CD4-positive, CD25-positive, alpha-beta regulatory T cell (primary cell): ENCODE measurements at regions not wholly inside any gene's neighbourhood (a gene's known extent, or its start where the extent isn't known, plus 50 kb on each side); places are given as distances from the start of the nearest gene placed in this dataset.

Experiments
- ATAC-seq, 2 donors: fragments of 150-1000 bp; cut with Tn5 transposase; one replicate each; pipeline ENCODE4 v1.10.0; 2021; ENCODE audit warnings: low read depth in 2 of 2, moderate number of reproducible peaks in 2 of 2, moderate library complexity in 1 of 2
- DNase-seq, 3 donors: peaks; one replicate each; pipeline versions ENCODE4 v3.0.0 to v3.0.0-alpha.2; 2012 to 2022; ENCODE audit warnings: mixed read lengths in 1 of 3
- H3K27ac ChIP-seq: one replicate; pipeline ENCODE4 v1.7.0; 2013; ENCODE audit warnings: mild to moderate bottlenecking, low read length; ENCODE audit not compliant: insufficient read depth, poor library complexity, severe bottlenecking
- H3K27me3 ChIP-seq: one replicate; pipeline ENCODE4 v1.7.0; 2013; ENCODE audit warnings: low read length; ENCODE audit not compliant: control insufficient read depth, insufficient read depth
- H3K36me3 ChIP-seq: one replicate; pipeline ENCODE4 v1.7.0; 2013; ENCODE audit warnings: mild to moderate bottlenecking, low read length, moderate library complexity; ENCODE audit not compliant: control insufficient read depth, insufficient read depth
- H3K4me1 ChIP-seq: 2 replicates; pipeline ENCODE4 v1.7.0; 2013; ENCODE audit warnings: mild to moderate bottlenecking, low read length; ENCODE audit not compliant: insufficient read depth, control insufficient read depth, poor library complexity, severe bottlenecking
- H3K4me3 ChIP-seq: one replicate; pipeline ENCODE4 v1.7.0; 2013; ENCODE audit warnings: low read depth, mild to moderate bottlenecking, low read length, moderate library complexity
- H3K9me3 ChIP-seq, 2 experiments: 1 replicate in 1 of 2; 2 replicates in 1 of 2; pipeline ENCODE4 v1.7.0; 2013; ENCODE audit warnings: low read length in 2 of 2, mild to moderate bottlenecking in 1 of 2, moderate library complexity in 1 of 2; ENCODE audit not compliant: control insufficient read depth in 2 of 2
- H3K27ac Mint-ChIP-seq, 3 donors: one replicate each; pipeline ENCODE4 v1.8.0; 2020 to 2022; ENCODE audit warnings: mild to moderate bottlenecking in 3 of 3, mixed read lengths in 3 of 3, moderate library complexity in 2 of 3
- H3K27me3 Mint-ChIP-seq: one replicate; pipeline ENCODE4 v1.8.0; 2022; ENCODE audit warnings: mild to moderate bottlenecking, mixed read lengths
- H3K36me3 Mint-ChIP-seq: one replicate; pipeline ENCODE4 v1.8.0; 2020; ENCODE audit warnings: mixed read lengths
- H3K4me1 Mint-ChIP-seq, 4 donors: one replicate each; pipeline ENCODE4 v1.8.0; 2020 to 2022; ENCODE audit warnings: mixed read lengths in 4 of 4, mild to moderate bottlenecking in 1 of 4
- H3K4me3 Mint-ChIP-seq, 4 donors: one replicate each; pipeline ENCODE4 v1.8.0; 2020 to 2022; ENCODE audit warnings: mild to moderate bottlenecking in 4 of 4, mixed read lengths in 4 of 4, moderate library complexity in 3 of 4
- H3K9me3 Mint-ChIP-seq, 7 donors: one replicate each; pipeline ENCODE4 v1.8.0; 2020 to 2022; ENCODE audit warnings: mixed read lengths in 7 of 7, mild to moderate bottlenecking in 3 of 7, moderate library complexity in 2 of 7

DNA sequence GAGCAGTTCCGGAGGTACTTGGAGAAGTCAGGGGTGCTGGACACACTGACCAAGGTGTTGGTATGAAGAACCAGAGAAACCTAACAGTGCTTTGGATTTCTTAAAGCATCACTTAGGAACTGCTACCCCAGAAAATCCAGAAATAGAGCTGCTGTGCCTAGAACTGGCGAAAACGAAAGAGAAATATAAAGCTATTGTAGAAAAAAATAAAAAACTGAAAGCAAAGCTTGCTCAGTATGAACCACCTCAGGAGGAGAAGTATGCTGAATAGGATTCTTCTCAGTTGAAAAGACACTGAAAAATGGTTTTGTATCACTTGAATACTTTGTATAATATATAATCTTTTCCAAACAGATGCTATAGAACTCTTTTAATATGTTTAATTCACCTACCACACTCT, 106.3 kb upstream of the PMFBP1 start:
- H3K27me3 Mint-ChIP-seq = no peaks in the 10 kb centered on the region
- no peak for DNase-seq
- no peak overlapping the region for H3K27ac ChIP-seq

DNA sequence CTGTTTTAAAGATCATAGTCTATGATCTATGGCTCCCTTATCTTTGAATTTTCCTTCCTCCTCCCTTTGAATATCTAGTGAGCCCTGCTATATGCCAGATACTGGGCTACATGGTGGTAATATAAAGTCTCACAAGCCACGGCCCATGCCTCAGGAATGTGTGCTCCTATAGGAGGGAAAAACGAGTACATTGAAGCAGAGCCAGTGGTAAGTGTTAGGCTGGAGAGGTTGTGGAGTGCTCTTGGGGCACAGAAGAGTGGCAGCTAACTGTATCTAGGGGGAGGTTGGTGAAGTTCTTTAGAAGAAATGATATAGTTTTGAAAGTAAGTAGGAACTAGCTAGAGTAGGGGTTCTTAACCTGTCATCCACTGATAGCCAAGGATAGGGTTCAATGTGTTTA, 105.8 kb upstream of the PMFBP1 start:
- Histone ChIP-seq H3K4me1 (no peaks in the 10 kb centered on the region), H3K4me3 (no peak overlapping the region), H3K27ac (no peak overlapping the region), H3K9me3 (no peaks in the 10 kb centered on the region), H3K36me3 (no peaks in the 10 kb centered on the region), H3K27me3 (no peaks in the 10 kb centered on the region)
- peaks cover 0 to 2% (median 0%) of the 10 kb centered on the region in 7 donors for H3K9me3 Mint-ChIP-seq
- no peaks in the 10 kb centered on the region for H3K4me1 Mint-ChIP-seq
- no peak for ATAC-seq
- DNase-seq = no peak
- no peak overlapping the region for H3K4me3 Mint-ChIP-seq
- no peaks in the 10 kb centered on the region for H3K27me3 Mint-ChIP-seq
- H3K27ac Mint-ChIP-seq = no peak overlapping the region
- no peaks in the 10 kb centered on the region for H3K36me3 Mint-ChIP-seq

More for the DNA sequence above, 106.3 kb upstream of the PMFBP1 start:
- Histone ChIP-seq H3K4me1 (no peaks in the 10 kb centered on the region), H3K27me3 (no peaks in the 10 kb centered on the region), H3K9me3 (no peaks in the 10 kb centered on the region), H3K36me3 (no peaks in the 10 kb centered on the region), H3K4me3 (no peak overlapping the region)
- no peaks in the 10 kb centered on the region for H3K4me1 Mint-ChIP-seq
- H3K9me3 Mint-ChIP-seq = peaks cover 0 to 2% (median 0%) of the 10 kb centered on the region in 7 donors
- no peak overlapping the region for H3K27ac Mint-ChIP-seq
- H3K36me3 Mint-ChIP-seq = no peaks in the 10 kb centered on the region
- no peak for ATAC-seq
- no peak overlapping the region for H3K4me3 Mint-ChIP-seq

DNA sequence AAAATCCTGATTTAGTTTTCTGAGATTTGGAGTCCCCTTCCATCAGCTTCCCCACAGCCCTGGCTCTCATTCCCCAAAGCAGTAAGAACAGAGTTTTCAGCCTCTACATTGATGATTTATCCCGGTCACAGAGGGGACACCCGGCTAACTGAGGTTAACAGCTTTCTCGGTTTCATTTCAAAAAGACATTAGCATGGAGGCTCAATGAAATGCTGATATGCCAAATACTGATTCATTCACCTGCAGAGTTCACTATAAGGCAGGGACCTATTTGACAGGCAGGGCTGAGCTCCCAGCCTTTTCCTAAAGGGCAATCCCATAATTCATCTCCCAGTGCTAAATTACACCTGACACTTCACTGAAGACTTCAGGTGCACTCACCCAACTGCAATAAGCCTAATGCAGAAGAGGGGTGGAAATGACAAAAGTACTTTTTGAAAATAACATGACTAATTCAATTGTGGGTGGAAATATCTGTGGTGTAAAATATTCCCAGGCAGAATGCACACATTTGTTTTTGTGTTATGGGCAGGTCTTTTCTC, 99.8 kb upstream of the PMFBP1 start:
- Mint-ChIP-seq H3K4me1 (no peaks in the 10 kb centered on the region), H3K27ac (no peak overlapping the region), H3K9me3 (peaks cover 0 to 2% (median 0%) of the 10 kb centered on the region in 7 donors), H3K4me3 (no peak overlapping the region), H3K36me3 (no peaks in the 10 kb centered on the region), H3K27me3 (no peaks in the 10 kb centered on the region)
- ATAC-seq = no peak
- no peak for DNase-seq
- Histone ChIP-seq H3K36me3 (no peaks in the 10 kb centered on the region), H3K4me1 (no peaks in the 10 kb centered on the region), H3K9me3 (no peaks in the 10 kb centered on the region), H3K27me3 (no peaks in the 10 kb centered on the region), H3K27ac (no peak overlapping the region), H3K4me3 (no peak overlapping the region)

DNA sequence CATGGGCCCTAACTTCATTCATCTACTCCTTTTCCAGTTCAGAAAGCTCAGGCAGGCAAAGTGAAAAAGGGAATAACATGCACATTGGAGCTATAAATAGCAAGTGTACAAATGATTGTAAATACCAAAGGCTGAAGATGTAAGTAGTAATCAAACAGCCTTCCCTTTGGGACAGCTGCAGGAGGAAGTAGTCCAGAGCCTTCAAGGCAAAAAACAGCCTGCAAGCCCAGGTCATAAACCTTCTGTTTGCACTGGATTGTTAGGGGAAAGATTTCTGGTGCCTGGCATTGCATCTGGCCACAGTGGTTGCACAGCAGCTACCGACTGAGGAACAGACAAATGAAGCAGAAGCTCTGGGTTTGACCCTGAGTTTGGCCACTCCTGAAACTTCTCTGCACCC, 98.6 kb upstream of the PMFBP1 start:
- Mint-ChIP-seq H3K27me3 (no peaks in the 10 kb centered on the region), H3K4me3 (no peak overlapping the region), H3K36me3 (no peaks in the 10 kb centered on the region), H3K9me3 (peaks cover 0 to 2% (median 0%) of the 10 kb centered on the region in 7 donors), H3K27ac (no peak overlapping the region), H3K4me1 (no peaks in the 10 kb centered on the region)
- H3K4me1 ChIP-seq = no peaks in the 10 kb centered on the region
- H3K9me3 ChIP-seq = no peaks in the 10 kb centered on the region
- ATAC-seq = no peak
- H3K27ac ChIP-seq = no peak overlapping the region
- H3K27me3 ChIP-seq = no peaks in the 10 kb centered on the region
- H3K36me3 ChIP-seq = no peaks in the 10 kb centered on the region
- no peak overlapping the region for H3K4me3 ChIP-seq
- no peak for DNase-seq

DNA sequence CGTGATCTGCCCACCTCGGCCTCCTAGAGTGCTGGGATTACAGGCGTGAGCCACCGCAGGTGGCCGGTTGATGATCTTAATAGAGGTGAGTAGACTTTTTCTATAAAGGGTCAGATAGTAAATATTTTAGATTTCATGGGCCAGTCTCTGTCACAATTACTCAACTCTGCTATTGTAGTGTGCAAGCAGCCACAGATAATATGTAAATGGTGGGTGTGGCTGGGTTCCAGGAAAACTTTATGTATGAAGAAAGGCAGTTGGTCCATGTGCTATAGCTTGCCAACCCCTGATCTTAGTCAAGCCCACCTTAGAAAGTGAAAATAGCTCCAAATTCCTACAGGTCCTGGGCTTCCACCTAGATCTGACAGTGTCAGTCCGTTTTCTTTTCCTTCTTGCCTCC, 94.9 kb upstream of the PMFBP1 start:
- Mint-ChIP-seq H3K4me3 (no peak overlapping the region), H3K9me3 (peaks cover 0 to 2% (median 0%) of the 10 kb centered on the region in 7 donors), H3K4me1 (no peaks in the 10 kb centered on the region), H3K36me3 (no peaks in the 10 kb centered on the region), H3K27ac (no peak overlapping the region), H3K27me3 (no peaks in the 10 kb centered on the region)
- H3K4me3 ChIP-seq = no peak overlapping the region
- H3K4me1 ChIP-seq = no peaks in the 10 kb centered on the region
- H3K27ac ChIP-seq = no peak overlapping the region
- H3K27me3 ChIP-seq = no peaks in the 10 kb centered on the region
- no peaks in the 10 kb centered on the region for H3K9me3 ChIP-seq
- DNase-seq (no peak), ATAC-seq (no peak)
- no peaks in the 10 kb centered on the region for H3K36me3 ChIP-seq

DNA sequence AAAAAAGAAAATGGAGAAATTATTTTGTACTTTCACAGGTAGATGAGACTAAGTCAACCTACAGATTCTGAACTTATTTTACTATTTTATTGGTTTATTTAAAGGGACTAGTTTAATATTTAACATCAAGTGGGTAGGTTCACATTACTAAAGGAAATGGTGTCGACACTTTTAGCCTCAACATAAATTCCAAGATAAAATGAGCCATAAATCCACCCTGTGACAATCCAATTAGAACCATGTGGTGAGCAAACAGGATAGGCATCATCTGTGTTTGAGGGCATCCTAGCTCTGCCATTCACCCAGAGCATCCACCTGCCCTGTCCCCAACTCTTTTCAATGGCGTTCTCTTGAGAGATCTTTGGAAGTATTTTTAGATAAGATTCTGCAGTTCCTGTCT, 92.8 kb upstream of the PMFBP1 start:
- H3K36me3 ChIP-seq = no peaks in the 10 kb centered on the region
- H3K4me1 Mint-ChIP-seq = no peaks in the 10 kb centered on the region
- no peaks in the 10 kb centered on the region for H3K4me1 ChIP-seq
- H3K27me3 Mint-ChIP-seq = no peaks in the 10 kb centered on the region
- no peaks in the 10 kb centered on the region for H3K9me3 ChIP-seq
- no peaks in the 10 kb centered on the region for H3K27me3 ChIP-seq
- H3K27ac Mint-ChIP-seq = no peak overlapping the region
- no peak overlapping the region for H3K27ac ChIP-seq
- peaks cover 0 to 2% (median 0%) of the 10 kb centered on the region in 7 donors for H3K9me3 Mint-ChIP-seq
- DNase-seq = no peak
- ATAC-seq = no peak
- no peak overlapping the region for H3K4me3 ChIP-seq
- H3K36me3 Mint-ChIP-seq = no peaks in the 10 kb centered on the region
- H3K4me3 Mint-ChIP-seq = no peak overlapping the region

DNA sequence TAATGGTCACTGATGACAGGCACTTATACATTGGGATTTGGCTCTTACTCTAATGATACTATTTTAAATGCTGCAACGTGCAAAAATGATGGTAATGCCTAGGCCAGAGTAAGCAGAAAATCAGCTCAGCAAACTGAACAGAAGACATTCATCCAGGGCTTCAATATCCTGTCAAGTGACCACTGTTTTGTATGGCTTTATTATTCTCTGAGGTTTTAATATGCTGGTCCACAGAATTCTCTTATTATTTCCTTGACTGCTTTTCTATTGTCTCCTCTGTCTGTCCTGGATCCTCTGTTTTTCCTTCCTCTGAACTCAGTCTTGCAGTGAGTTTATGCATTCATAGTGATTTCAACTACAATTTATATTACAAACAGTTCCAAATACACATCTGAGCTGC, 90.8 kb upstream of the PMFBP1 start:
- no peak overlapping the region for H3K27ac Mint-ChIP-seq
- no peaks in the 10 kb centered on the region for H3K4me1 Mint-ChIP-seq
- no peaks in the 10 kb centered on the region for H3K36me3 ChIP-seq
- H3K27me3 Mint-ChIP-seq = peaks cover 7% of the 10 kb centered on the region
- DNase-seq (no peak), ATAC-seq (no peak)
- no peaks in the 10 kb centered on the region for H3K9me3 ChIP-seq
- H3K4me1 ChIP-seq = no peaks in the 10 kb centered on the region
- no peak overlapping the region for H3K4me3 ChIP-seq
- H3K4me3 Mint-ChIP-seq = no peak overlapping the region
- H3K27ac ChIP-seq = no peak overlapping the region
- H3K27me3 ChIP-seq = no peaks in the 10 kb centered on the region
- no peaks in the 10 kb centered on the region for H3K36me3 Mint-ChIP-seq
- H3K9me3 Mint-ChIP-seq = no peaks in the 10 kb centered on the region

DNA sequence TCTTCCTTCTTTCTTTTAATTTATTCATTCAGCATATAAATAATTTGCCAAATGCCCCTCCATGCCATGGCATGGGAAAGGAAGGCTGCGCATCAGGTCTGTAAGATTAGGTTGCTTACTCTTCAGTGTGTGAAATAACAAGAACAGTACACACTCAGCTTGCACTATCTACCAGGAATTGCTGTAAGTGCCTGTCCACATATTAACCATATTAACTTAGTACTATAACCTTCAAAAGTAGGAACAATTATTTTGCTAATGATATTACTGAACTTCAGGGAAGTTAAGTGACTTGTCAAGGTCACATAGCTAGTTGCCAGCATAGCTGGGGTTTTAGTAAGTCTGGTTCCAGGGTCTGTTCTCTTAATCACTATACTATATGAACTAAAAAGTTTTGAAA, 89.2 kb upstream of the PMFBP1 start:
- Mint-ChIP-seq H3K4me1 (no peaks in the 10 kb centered on the region), H3K27ac (no peak overlapping the region), H3K4me3 (no peak overlapping the region), H3K36me3 (no peaks in the 10 kb centered on the region), H3K27me3 (peaks cover 7% of the 10 kb centered on the region), H3K9me3 (peaks cover 0 to 1% (median 0%) of the 10 kb centered on the region in 7 donors)
- Histone ChIP-seq H3K9me3 (no peaks in the 10 kb centered on the region), H3K27me3 (no peaks in the 10 kb centered on the region), H3K4me1 (no peaks in the 10 kb centered on the region), H3K27ac (no peak overlapping the region), H3K36me3 (no peaks in the 10 kb centered on the region), H3K4me3 (no peak overlapping the region)
- no peak for DNase-seq
- ATAC-seq = no peak
